ENCODE measurements at regions not wholly inside any gene's neighbourhood (a gene's known extent, or its start where the extent isn't known, plus 50 kb on each side); places are given as distances from the start of the nearest gene placed in this dataset.
A peak's percentile ranks its signal among the peaks of the same experiment; 100 is the strongest.

GRCh38 chr13:109853153-109853552 is 66.8 kb upstream of the IRS2 start:
- Histone ChIP-seq H3K4me1 (no peaks in the 10 kb centered on the region), H3K27ac (no peak overlapping the region), H3K4me2 (no peak overlapping the region), H3K9me3 (no peaks in the 10 kb centered on the region), H3K4me3 (no peak overlapping the region)
- ATAC-seq = no peak
- no peak for FAIRE-seq
- ChIA-PET CTCF (no interaction called here), POLR2A (no interaction called here)
- TF ChIP-seq CEBPB (IDR thresholded peaks at IDR 0.05) (no peak), ZSCAN20 (CRISPR knock-in tag; IDR thresholded peaks at IDR 0.05) (no peak), E2F6 (IDR thresholded peaks at IDR 0.05; ENCODE audit: borderline replicate concordance, low read depth) (no peak), ELK1 (IDR thresholded peaks at IDR 0.05; ENCODE audit: low read depth, low read length) (no peak), RARB (CRISPR knock-in tag; IDR thresholded peaks at IDR 0.05) (no peak), POLR2A (IDR thresholded peaks at IDR 0.05; ENCODE audit: low read length) (no peak), KDM1A (IDR thresholded peaks at IDR 0.05; ENCODE audit: low read depth) (no peak), EHF (CRISPR knock-in tag; IDR thresholded peaks at IDR 0.05) (no peak), FOSB (CRISPR knock-in tag; IDR thresholded peaks at IDR 0.05) (no peak), RCOR1 (IDR thresholded peaks at IDR 0.05; ENCODE audit: low read depth, low read length) (no peak), BCL3 (IDR thresholded peaks at IDR 0.05) (no peak), TP53 (CRISPR knock-in tag; IDR thresholded peaks at IDR 0.05) (no peak)
- TF ChIP-seq, protein P1, sequence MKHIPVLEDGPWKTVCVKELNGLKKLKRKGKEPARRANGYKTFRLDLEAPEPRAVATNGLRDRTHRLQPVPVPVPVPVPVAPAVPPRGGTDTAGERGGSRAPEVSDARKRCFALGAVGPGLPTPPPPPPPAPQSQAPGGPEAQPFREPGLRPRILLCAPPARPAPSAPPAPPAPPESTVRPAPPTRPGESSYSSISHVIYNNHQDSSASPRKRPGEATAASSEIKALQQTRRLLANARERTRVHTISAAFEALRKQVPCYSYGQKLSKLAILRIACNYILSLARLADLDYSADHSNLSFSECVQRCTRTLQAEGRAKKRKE (CRISPR knock-in tag; IDR thresholded peaks at IDR 0.05; ENCODE audit: low read depth) = no peak
- 72% methylated on average over 5 of the region's 5 CpGs for WGBS (ENCODE audit: missing lambda C conversion rate)
- no peak for DNase-seq (ENCODE audit: low read depth in 1 of 2, low spot score in 1 of 2)

- H3K9me3 ChIP-seq = no peaks in the 10 kb centered on the region
- DNase-seq (ENCODE audit: low read depth in 1 of 2, low spot score in 1 of 2) = no peak
- ChIA-PET POLR2A (no interaction called here), CTCF (interaction anchor here (1.5 kb wide), 1 partner anchor 16 kb away, joined by 4 read pairs; no protein-coding TSS in a partner anchor)
- H3K4me2 ChIP-seq = no peak overlapping the region
- H3K4me1 ChIP-seq = 0 out of 3 replicates have a peak, but pooled peaks cover 2% of the 10 kb centered on the region
- no peak overlapping the region for H3K4me3 ChIP-seq
- WGBS (ENCODE audit: missing lambda C conversion rate) = 61% methylated on average over 4 of the region's 4 CpGs
- no peak for FAIRE-seq
- no peak overlapping the region for H3K27ac ChIP-seq
- TF ChIP-seq ZNF302 (CRISPR knock-in tag; IDR thresholded peaks at IDR 0.05) = no peak
- no peak for TF ChIP-seq TP53 (CRISPR knock-in tag; IDR thresholded peaks at IDR 0.05)
- no peak for TF ChIP-seq CEBPB (IDR thresholded peaks at IDR 0.05)
- no peak for TF ChIP-seq ZC3H11A (IDR thresholded peaks at IDR 0.05)
- ATAC-seq = no peak
These were observed 59.8 kb upstream of the IRS2 start for GRCh38 chr13:109846185-109846584.

- DNase-seq (ENCODE audit: low read depth in 1 of 2, low spot score in 1 of 2) = no peak
- Histone ChIP-seq H3K27ac (no peak overlapping the region), H3K9me3 (no peaks in the 10 kb centered on the region), H3K4me1 (0 out of 3 replicates have a peak, but pooled peaks cover 2% of the 10 kb centered on the region), H3K4me2 (0 out of 3 replicates have a peak overlapping the region, but pooled peaks have one; percentile 19), H3K4me3 (no peak overlapping the region)
- no peak for FAIRE-seq
- ChIA-PET POLR2A (no interaction called here), CTCF (no interaction called here)
- ATAC-seq = no peak
- no peak for TF ChIP-seq ZC3H11A (IDR thresholded peaks at IDR 0.05)
- no peak for TF ChIP-seq CEBPB (IDR thresholded peaks at IDR 0.05)
- no peak for TF ChIP-seq PBX3 (IDR thresholded peaks at IDR 0.05)
- no peak for TF ChIP-seq JUN (IDR thresholded peaks at IDR 0.05)
- no peak for TF ChIP-seq CBX2 (IDR thresholded peaks at IDR 0.05; ENCODE audit: borderline replicate concordance, low read depth)
- WGBS (ENCODE audit: missing lambda C conversion rate) = 54% methylated on average over 9 of the region's 9 CpGs
These were observed 58.0 kb upstream of the IRS2 start for GRCh38 chr13:109844396-109844795.

Measured in A549 (cell line).